Stimulated activated naive B cell treated with anti-CD40 and anti-IgM and Interleukin-4, amounts not matched to agents 10 μg/mL and 1 μg/mL and 100 μg/mL, for 72 hours (primary cell): ENCODE measurements at regions not wholly inside any gene's neighbourhood (a gene's known extent, or its start where the extent isn't known, plus 50 kb on each side); places are given as distances from the start of the nearest gene placed in this dataset.

Experiments
- ATAC-seq, 2 donors: fragments of 150-1000 bp; cut with Tn5 transposase; replicated peaks; 2 replicates each; pipeline ENCODE4 v1.10.0; 2021; ENCODE audit warnings: moderate library complexity in 1 of 2
- DNase-seq: peaks from one replicate; pipeline ENCODE4 v3.0.0; 2021
- H3K27ac Mint-ChIP-seq: one replicate; pipeline ENCODE4 v1.8.0; 2022; ENCODE audit warnings: mild to moderate bottlenecking, mixed read lengths
- H3K27me3 Mint-ChIP-seq, 2 donors: one replicate each; pipeline ENCODE4 v1.8.0; 2022; ENCODE audit warnings: mixed read lengths in 2 of 2
- H3K36me3 Mint-ChIP-seq, 2 donors: one replicate each; pipeline ENCODE4 v1.8.0; 2022; ENCODE audit warnings: mixed read lengths in 2 of 2, mild to moderate bottlenecking in 1 of 2
- H3K4me1 Mint-ChIP-seq, 2 donors: one replicate each; pipeline ENCODE4 v1.8.0; 2022; ENCODE audit warnings: mixed read lengths in 2 of 2, mild to moderate bottlenecking in 1 of 2
- H3K4me3 Mint-ChIP-seq, 2 donors: one replicate each; pipeline ENCODE4 v1.8.0; 2022; ENCODE audit warnings: mild to moderate bottlenecking in 2 of 2, mixed read lengths in 2 of 2, moderate library complexity in 1 of 2
- H3K9me3 Mint-ChIP-seq, 2 donors: one replicate each; pipeline ENCODE4 v1.8.0; 2022; ENCODE audit warnings: mixed read lengths in 2 of 2, mild to moderate bottlenecking in 1 of 2

GRCh38 chr5:158162479-158163034 lies 303.6 kb upstream of the CLINT1 start:
- Mint-ChIP-seq H3K9me3 (no peaks in the 10 kb centered on the region), H3K36me3 (no peaks in the 10 kb centered on the region), H3K27me3 (peaks cover 0 to 5% of the 10 kb centered on the region in 2 donors), H3K4me3 (no peak overlapping the region), H3K27ac (no peak overlapping the region), H3K4me1 (peaks cover 3 to 10% of the 10 kb centered on the region in 2 donors)
- DNase-seq, result no peak
- ATAC-seq, result no peak

GRCh38 chr5:158162026-158162425 lies 303.1 kb upstream of the CLINT1 start:
- ATAC-seq (no peak), DNase-seq (no peak)
- Mint-ChIP-seq H3K9me3 (no peaks in the 10 kb centered on the region), H3K36me3 (no peaks in the 10 kb centered on the region), H3K4me1 (peaks cover 3 to 10% of the 10 kb centered on the region in 2 donors), H3K4me3 (no peak overlapping the region), H3K27me3 (peaks cover 0 to 5% of the 10 kb centered on the region in 2 donors), H3K27ac (no peak overlapping the region)

GRCh38 chr5:158159621-158160020 lies 300.7 kb upstream of the CLINT1 start:
- ATAC-seq (no peak), DNase-seq (no peak)
- peaks cover 4% of the 10 kb centered on the region in 2 donors for H3K4me1 Mint-ChIP-seq
- no peaks in the 10 kb centered on the region for H3K36me3 Mint-ChIP-seq
- peaks cover 0 to 12% of the 10 kb centered on the region in 2 donors for H3K27me3 Mint-ChIP-seq
- H3K4me3 Mint-ChIP-seq, result no peak overlapping the region
- H3K9me3 Mint-ChIP-seq, result no peaks in the 10 kb centered on the region
- H3K27ac Mint-ChIP-seq, result no peak overlapping the region

- no peaks in the 10 kb centered on the region for H3K9me3 Mint-ChIP-seq
- no peak for DNase-seq
- H3K36me3 Mint-ChIP-seq, result no peaks in the 10 kb centered on the region
- peaks cover 0 to 17% of the 10 kb centered on the region in 2 donors for H3K27me3 Mint-ChIP-seq
- H3K4me3 Mint-ChIP-seq, result no peak overlapping the region
- no peak for ATAC-seq
- H3K27ac Mint-ChIP-seq, result no peak overlapping the region
- H3K4me1 Mint-ChIP-seq, result peaks cover 4 to 5% of the 10 kb centered on the region in 2 donors
Observed at GRCh38 chr5:158155811-158156505, 297.0 kb upstream of the CLINT1 start.

GRCh38 chr5:158155067-158155466 lies 296.1 kb upstream of the CLINT1 start:
- no peak for DNase-seq
- Mint-ChIP-seq H3K27ac (no peak overlapping the region), H3K36me3 (no peaks in the 10 kb centered on the region), H3K4me1 (peaks cover 4 to 5% of the 10 kb centered on the region in 2 donors), H3K27me3 (peaks cover 0 to 17% of the 10 kb centered on the region in 2 donors), H3K9me3 (no peaks in the 10 kb centered on the region), H3K4me3 (no peak overlapping the region)
- no peak for ATAC-seq

- ATAC-seq, result no peak
- Mint-ChIP-seq H3K4me3 (no peak overlapping the region), H3K36me3 (no peaks in the 10 kb centered on the region), H3K4me1 (peaks cover 4 to 5% of the 10 kb centered on the region in 2 donors), H3K27ac (no peak overlapping the region), H3K27me3 (peaks cover 0 to 17% of the 10 kb centered on the region in 2 donors), H3K9me3 (no peaks in the 10 kb centered on the region)
- no peak for DNase-seq
Observed at GRCh38 chr5:158154226-158155005, 295.5 kb upstream of the CLINT1 start.

- no peaks in the 10 kb centered on the region for H3K36me3 Mint-ChIP-seq
- DNase-seq (no peak), ATAC-seq (no peak)
- H3K9me3 Mint-ChIP-seq, result no peaks in the 10 kb centered on the region
- no peak overlapping the region for H3K4me3 Mint-ChIP-seq
- H3K27ac Mint-ChIP-seq, result no peak overlapping the region
- peaks cover 4 to 5% of the 10 kb centered on the region in 2 donors for H3K4me1 Mint-ChIP-seq
- H3K27me3 Mint-ChIP-seq, result peaks cover 0 to 17% of the 10 kb centered on the region in 2 donors
Observed at GRCh38 chr5:158153508-158153907, 294.6 kb upstream of the CLINT1 start.

- Mint-ChIP-seq H3K27ac (no peak overlapping the region), H3K36me3 (no peaks in the 10 kb centered on the region), H3K27me3 (peaks cover 0 to 17% of the 10 kb centered on the region in 2 donors), H3K9me3 (no peaks in the 10 kb centered on the region), H3K4me3 (no peak overlapping the region), H3K4me1 (peaks cover 4 to 11% of the 10 kb centered on the region in 2 donors)
- no peak for DNase-seq
- no peak for ATAC-seq
Observed at GRCh38 chr5:158152136-158152535, 293.2 kb upstream of the CLINT1 start.

GRCh38 chr5:158147227-158147626 lies 288.3 kb upstream of the CLINT1 start:
- ATAC-seq, result no peak
- H3K9me3 Mint-ChIP-seq, result no peaks in the 10 kb centered on the region
- H3K4me1 Mint-ChIP-seq, result peaks cover 6 to 33% of the 10 kb centered on the region in 2 donors
- DNase-seq, result no peak
- H3K36me3 Mint-ChIP-seq, result no peaks in the 10 kb centered on the region
- no peak overlapping the region for H3K27ac Mint-ChIP-seq
- H3K4me3 Mint-ChIP-seq, result no peak overlapping the region
- H3K27me3 Mint-ChIP-seq, result no peaks in the 10 kb centered on the region

- ATAC-seq (peak; percentile 91), DNase-seq (no peak)
- peak overlapping the region; percentile 76 for H3K27ac Mint-ChIP-seq
- H3K9me3 Mint-ChIP-seq, result no peaks in the 10 kb centered on the region
- H3K4me3 Mint-ChIP-seq, result no peak overlapping the region
- H3K27me3 Mint-ChIP-seq, result no peaks in the 10 kb centered on the region
- peaks cover 4 to 28% of the 10 kb centered on the region in 2 donors for H3K4me1 Mint-ChIP-seq
- H3K36me3 Mint-ChIP-seq, result no peaks in the 10 kb centered on the region
Observed at GRCh38 chr5:158145827-158146226, 286.9 kb upstream of the CLINT1 start.

- Mint-ChIP-seq H3K4me3 (no peak overlapping the region), H3K27me3 (no peaks in the 10 kb centered on the region), H3K27ac (no peak overlapping the region), H3K36me3 (no peaks in the 10 kb centered on the region), H3K4me1 (peaks cover 4 to 31% of the 10 kb centered on the region in 2 donors), H3K9me3 (no peaks in the 10 kb centered on the region)
- no peak for ATAC-seq
- DNase-seq, result no peak
Observed at GRCh38 chr5:158143081-158143480, 284.1 kb upstream of the CLINT1 start.

- no peaks in the 10 kb centered on the region for H3K27me3 Mint-ChIP-seq
- ATAC-seq, result no peak
- no peak for DNase-seq
- peaks cover 4 to 27% of the 10 kb centered on the region in 2 donors for H3K4me1 Mint-ChIP-seq
- H3K4me3 Mint-ChIP-seq, result no peak overlapping the region
- no peak overlapping the region for H3K27ac Mint-ChIP-seq
- H3K9me3 Mint-ChIP-seq, result no peaks in the 10 kb centered on the region
- H3K36me3 Mint-ChIP-seq, result no peaks in the 10 kb centered on the region
Observed at GRCh38 chr5:158142156-158142555, 283.2 kb upstream of the CLINT1 start.

GRCh38 chr5:158140120-158140731 lies 281.3 kb upstream of the CLINT1 start:
- no peaks in the 10 kb centered on the region for H3K27me3 Mint-ChIP-seq
- no peaks in the 10 kb centered on the region for H3K9me3 Mint-ChIP-seq
- no peaks in the 10 kb centered on the region for H3K36me3 Mint-ChIP-seq
- no peak overlapping the region for H3K4me3 Mint-ChIP-seq
- DNase-seq, result no peak
- peaks cover 0 to 9% of the 10 kb centered on the region in 2 donors for H3K4me1 Mint-ChIP-seq
- H3K27ac Mint-ChIP-seq, result no peak overlapping the region
- no peak for ATAC-seq

- no peak for ATAC-seq
- H3K4me3 Mint-ChIP-seq, result no peak overlapping the region
- peaks cover 0 to 5% of the 10 kb centered on the region in 2 donors for H3K4me1 Mint-ChIP-seq
- peaks cover 0 to 6% of the 10 kb centered on the region in 2 donors for H3K27me3 Mint-ChIP-seq
- H3K27ac Mint-ChIP-seq, result no peak overlapping the region
- no peaks in the 10 kb centered on the region for H3K9me3 Mint-ChIP-seq
- DNase-seq, result no peak
- H3K36me3 Mint-ChIP-seq, result no peaks in the 10 kb centered on the region
Observed at GRCh38 chr5:158139161-158139560, 280.2 kb upstream of the CLINT1 start.
